GM18498 (cell line): ENCODE measurements at regions not wholly inside any gene's neighbourhood (a gene's known extent, or its start where the extent isn't known, plus 50 kb on each side); places are given as distances from the start of the nearest gene placed in this dataset.

Experiments
- ATAC-seq: cut with Tn5 transposase; IDR thresholded peaks from one replicate; pipeline ENCODE4 v1.9.1; 2021; ENCODE audit warnings: mild to moderate bottlenecking, moderate library complexity; ENCODE audit not compliant: unreplicated experiment

GRCh38 chrX:30156880-30157560 is 58.3 kb upstream of the MAGEB2 start:
- no peak for ATAC-seq

GRCh38 chrX:30161043-30161442 is 54.3 kb upstream of the MAGEB2 start:
- no peak for ATAC-seq
